OCI-LY3 (cell line): ENCODE measurements at regions not wholly inside any gene's neighbourhood (a gene's known extent, or its start where the extent isn't known, plus 50 kb on each side); places are given as distances from the start of the nearest gene placed in this dataset.

Experiments
- H2AFZ ChIP-seq: fragments of 200-600, 300-600 bp; shearing (Covaris generic); 2 replicates; pipeline ENCODE4 v1.6.0; 2014; ENCODE audit warnings: antibody characterized with exemption, low read depth, low read length
- H3K27ac ChIP-seq: fragments of 200-600, 300-600 bp; sonication (generic); 2 replicates; pipeline ENCODE4 v1.5.1; 2014; ENCODE audit warnings: mild to moderate bottlenecking, low read length, moderate library complexity, mixed read lengths
- H3K27me3 ChIP-seq: fragments of 200-600, 300-600 bp; sonication (generic); 2 replicates; pipeline ENCODE4 v1.6.1; 2014; ENCODE audit warnings: low read depth, low read length, mixed read lengths
- H3K36me3 ChIP-seq: fragments of 200-600, 300-600 bp; sonication (generic); replicated peaks from 2 replicates; pipeline ENCODE3; 2014; ENCODE audit warnings: low read depth, low read length, mixed read lengths
- H3K4me1 ChIP-seq: fragments of 300-600, 200-600 bp; sonication (generic); 2 replicates; pipeline ENCODE4 v1.6.1; 2014; ENCODE audit warnings: low read length, mixed read lengths
- H3K4me2 ChIP-seq: fragments of 200-600, 300-600 bp; sonication (generic); 2 replicates; pipeline ENCODE4 v1.6.1; 2014; ENCODE audit warnings: low read length, mixed read lengths
- H3K4me3 ChIP-seq: fragments of 300-600, 200-600 bp; sonication (generic); 2 replicates; pipeline ENCODE4 v1.5.1; 2014; ENCODE audit warnings: antibody characterized with exemption, mild to moderate bottlenecking, low read length, moderate library complexity
- H3K79me2 ChIP-seq: fragments of 300-600, 200-600 bp; shearing (Covaris generic); 2 replicates; pipeline ENCODE4 v1.6.1; 2014; ENCODE audit warnings: mild to moderate bottlenecking, low read length, mixed read lengths
- H3K9ac ChIP-seq: fragments of 300-600, 200-600 bp; shearing (Covaris generic); 2 replicates; pipeline ENCODE4 v1.6.0; 2014; ENCODE audit warnings: mild to moderate bottlenecking, low read length, moderate library complexity
- H3K9me3 ChIP-seq: fragments of 200-600, 300-600 bp; shearing (Covaris generic); 2 replicates; pipeline ENCODE4 v1.6.1; 2014; ENCODE audit warnings: low read length, mixed read lengths; ENCODE audit not compliant: insufficient read depth
- H4K20me1 ChIP-seq: fragments of 200-600, 300-600 bp; sonication (generic); 2 replicates; pipeline ENCODE4 v1.6.1; 2016; ENCODE audit warnings: low read length, mixed read lengths; ENCODE audit not compliant: insufficient read depth
- CTCF ChIP-seq: fragments of 200-600, 300-600 bp; sonication (generic); IDR thresholded peaks from 2 replicates; pipeline ENCODE4 v1.5.1; 2014; ENCODE audit warnings: antibody characterized with exemption, low read length, low read depth
- EZH2phosphoT487 ChIP-seq: fragments of 200-600 bp; shearing (Covaris generic); IDR thresholded peaks from 2 replicates; pipeline ENCODE4 v1.6.1; 2018; ENCODE audit warnings: antibody characterized with exemption, mixed run types, low read depth

- H3K79me2 ChIP-seq = no peaks in the 10 kb centered on the region
Measured at GRCh38 chr1:47645151-47645550, 207.3 kb downstream of the FOXD2 start.

GRCh38 chr1:47646676-47647075, 208.8 kb downstream of the FOXD2 start:
- TF ChIP-seq EZH2phosphoT487 (no peak), CTCF (no peak)
- Histone ChIP-seq H3K4me2 (no peak overlapping the region), H3K27me3 (peaks cover 5% of the 10 kb centered on the region; the same call in 1 of the 2 replicates), H3K9ac (no peak overlapping the region), H2AFZ (no peak overlapping the region), H3K4me3 (no peak overlapping the region), H3K9me3 (no peaks in the 10 kb centered on the region), H3K27ac (no peak overlapping the region), H3K36me3 (no peaks in the 10 kb centered on the region), H3K4me1 (no peaks in the 10 kb centered on the region), H3K79me2 (no peaks in the 10 kb centered on the region), H4K20me1 (no peaks in the 10 kb centered on the region)

More at GRCh38 chr1:47645151-47645550, 207.3 kb downstream of the FOXD2 start:
- Histone ChIP-seq H4K20me1 (no peaks in the 10 kb centered on the region), H3K27me3 (peaks cover 5% of the 10 kb centered on the region; the same call in 1 of the 2 replicates), H3K9me3 (no peaks in the 10 kb centered on the region), H3K4me1 (no peaks in the 10 kb centered on the region), H3K9ac (no peak overlapping the region), H3K4me3 (no peak overlapping the region), H3K36me3 (no peaks in the 10 kb centered on the region), H3K4me2 (no peak overlapping the region), H3K27ac (no peak overlapping the region), H2AFZ (no peak overlapping the region)
- TF ChIP-seq EZH2phosphoT487 = no peak
- no peak for TF ChIP-seq CTCF

- Histone ChIP-seq H3K9ac (no peak overlapping the region), H3K27ac (no peak overlapping the region)
- TF ChIP-seq EZH2phosphoT487 (no peak), CTCF (no peak)
Measured at GRCh38 chr1:47647327-47647845, 209.5 kb downstream of the FOXD2 start.

GRCh38 chr1:47650205-47650604, 212.4 kb downstream of the FOXD2 start:
- no peaks in the 10 kb centered on the region for H3K9me3 ChIP-seq
- H3K27ac ChIP-seq = no peak overlapping the region
- no peak overlapping the region for H3K4me2 ChIP-seq
- H3K4me1 ChIP-seq = no peaks in the 10 kb centered on the region
- no peaks in the 10 kb centered on the region for H3K79me2 ChIP-seq
- H3K27me3 ChIP-seq = peaks cover 5% of the 10 kb centered on the region; the same call in 1 of the 2 replicates
- TF ChIP-seq CTCF (no peak), EZH2phosphoT487 (no peak)
- no peak overlapping the region for H2AFZ ChIP-seq
- H3K36me3 ChIP-seq = no peaks in the 10 kb centered on the region
- H3K4me3 ChIP-seq = no peak overlapping the region
- H4K20me1 ChIP-seq = no peaks in the 10 kb centered on the region
- no peak overlapping the region for H3K9ac ChIP-seq

More at GRCh38 chr1:47647327-47647845, 209.5 kb downstream of the FOXD2 start:
- Histone ChIP-seq H2AFZ (no peak overlapping the region), H3K4me1 (no peaks in the 10 kb centered on the region), H4K20me1 (no peaks in the 10 kb centered on the region), H3K36me3 (no peaks in the 10 kb centered on the region), H3K4me3 (no peak overlapping the region), H3K27me3 (peaks cover 5% of the 10 kb centered on the region; the same call in 1 of the 2 replicates), H3K4me2 (no peak overlapping the region), H3K79me2 (no peaks in the 10 kb centered on the region), H3K9me3 (no peaks in the 10 kb centered on the region)
